NB4 (cell line): ENCODE measurements at regions not wholly inside any gene's neighbourhood (a gene's known extent, or its start where the extent isn't known, plus 50 kb on each side); places are given as distances from the start of the nearest gene placed in this dataset.

ENCODE experiments used
- CTCF ChIP-seq: IDR thresholded peaks from one replicate; pipeline ENCODE4 v1.5.1; 2012; ENCODE audit warnings: low read depth, low read length
- MAX ChIP-seq: IDR thresholded peaks from 2 replicates; pipeline ENCODE4 v1.6.1; 2011; ENCODE audit warnings: low read depth, low read length
- MYC ChIP-seq: IDR thresholded peaks from 2 replicates; pipeline ENCODE4 v1.6.1; 2011; ENCODE audit warnings: low read depth, low read length
- POLR2A ChIP-seq: IDR thresholded peaks from 2 replicates; pipeline ENCODE4 v1.6.1; 2011; ENCODE audit warnings: mild to moderate bottlenecking; ENCODE audit not compliant: insufficient read length; ENCODE audit errors: extremely low read depth

GRCh38 chr3:82079335-82079890 lies 318.0 kb upstream of the GBE1 start:
- TF ChIP-seq CTCF (no peak), POLR2A (no peak), MYC (no peak), MAX (no peak)
